ENCODE measurements at regions not wholly inside any gene's neighbourhood (a gene's known extent, or its start where the extent isn't known, plus 50 kb on each side); places are given as distances from the start of the nearest gene placed in this dataset.

- Histone ChIP-seq H3K36me3 (ENCODE audit: control insufficient read depth in 5 of 5, insufficient read depth in 5 of 5, low read length in 5 of 5) (no peaks in the 10 kb centered on the region), H3K4me1 (ENCODE audit: control insufficient read depth in 5 of 5, insufficient read depth in 5 of 5, low read length in 5 of 5) (no peaks in the 10 kb centered on the region), H3K9me3 (ENCODE audit: control insufficient read depth in 5 of 5, low read length in 5 of 5) (no peaks in the 10 kb centered on the region), H3K27me3 (ENCODE audit: control insufficient read depth in 5 of 5, insufficient read depth in 4 of 5, low read length in 5 of 5) (no peaks in the 10 kb centered on the region), H3K27ac (ENCODE audit: low read depth, low read length) (no peak overlapping the region), H3K9ac (ENCODE audit: low read length in 5 of 5) (no peak overlapping the region), H3K4me3 (ENCODE audit: low read depth in 1 of 5, low read length in 5 of 5) (no peak overlapping the region)
Observed at GRCh38 chr5:21219251-21219650, 1231.3 kb upstream of the CDH18 start.

- H3K4me3 ChIP-seq (ENCODE audit: low read depth in 1 of 5, low read length in 5 of 5) = no peak overlapping the region
- H3K9me3 ChIP-seq (ENCODE audit: control insufficient read depth in 5 of 5, low read length in 5 of 5) = no peaks in the 10 kb centered on the region
- H3K4me1 ChIP-seq (ENCODE audit: control insufficient read depth in 5 of 5, insufficient read depth in 5 of 5, low read length in 5 of 5) = no peaks in the 10 kb centered on the region
- no peak overlapping the region for H3K27ac ChIP-seq (ENCODE audit: low read depth, low read length)
- no peak overlapping the region for H3K9ac ChIP-seq (ENCODE audit: low read length in 5 of 5)
- no peaks in the 10 kb centered on the region for H3K27me3 ChIP-seq (ENCODE audit: control insufficient read depth in 5 of 5, insufficient read depth in 4 of 5, low read length in 5 of 5)
- H3K36me3 ChIP-seq (ENCODE audit: control insufficient read depth in 5 of 5, insufficient read depth in 5 of 5, low read length in 5 of 5) = no peaks in the 10 kb centered on the region
Observed at GRCh38 chr5:21212026-21212425, 1224.0 kb upstream of the CDH18 start.

GRCh38 chr5:21209409-21209808, 1221.4 kb upstream of the CDH18 start:
- Histone ChIP-seq H3K27me3 (ENCODE audit: control insufficient read depth in 5 of 5, insufficient read depth in 4 of 5, low read length in 5 of 5) (no peaks in the 10 kb centered on the region), H3K9me3 (ENCODE audit: control insufficient read depth in 5 of 5, low read length in 5 of 5) (no peaks in the 10 kb centered on the region), H3K36me3 (ENCODE audit: control insufficient read depth in 5 of 5, insufficient read depth in 5 of 5, low read length in 5 of 5) (no peaks in the 10 kb centered on the region), H3K4me3 (ENCODE audit: low read depth in 1 of 5, low read length in 5 of 5) (no peak overlapping the region), H3K27ac (ENCODE audit: low read depth, low read length) (no peak overlapping the region), H3K9ac (ENCODE audit: low read length in 5 of 5) (no peak overlapping the region), H3K4me1 (ENCODE audit: control insufficient read depth in 5 of 5, insufficient read depth in 5 of 5, low read length in 5 of 5) (no peaks in the 10 kb centered on the region)

GRCh38 chr5:21199087-21199486, 1211.1 kb upstream of the CDH18 start:
- Histone ChIP-seq H3K9me3 (ENCODE audit: control insufficient read depth in 5 of 5, low read length in 5 of 5) (no peaks in the 10 kb centered on the region), H3K27ac (ENCODE audit: low read depth, low read length) (no peak overlapping the region), H3K4me1 (ENCODE audit: control insufficient read depth in 5 of 5, insufficient read depth in 5 of 5, low read length in 5 of 5) (no peaks in the 10 kb centered on the region), H3K36me3 (ENCODE audit: control insufficient read depth in 5 of 5, insufficient read depth in 5 of 5, low read length in 5 of 5) (no peaks in the 10 kb centered on the region), H3K4me3 (ENCODE audit: low read depth in 1 of 5, low read length in 5 of 5) (no peak overlapping the region), H3K27me3 (ENCODE audit: control insufficient read depth in 5 of 5, insufficient read depth in 4 of 5, low read length in 5 of 5) (no peaks in the 10 kb centered on the region), H3K9ac (ENCODE audit: low read length in 5 of 5) (no peak overlapping the region)

GRCh38 chr5:21195145-21195544, 1207.1 kb upstream of the CDH18 start:
- no peak overlapping the region for H3K4me3 ChIP-seq (ENCODE audit: low read depth in 1 of 5, low read length in 5 of 5)
- H3K9ac ChIP-seq (ENCODE audit: low read length in 5 of 5) = no peak overlapping the region
- no peaks in the 10 kb centered on the region for H3K9me3 ChIP-seq (ENCODE audit: control insufficient read depth in 5 of 5, low read length in 5 of 5)
- H3K27ac ChIP-seq (ENCODE audit: low read depth, low read length) = no peak overlapping the region
- no peaks in the 10 kb centered on the region for H3K27me3 ChIP-seq (ENCODE audit: control insufficient read depth in 5 of 5, insufficient read depth in 4 of 5, low read length in 5 of 5)
- no peaks in the 10 kb centered on the region for H3K4me1 ChIP-seq (ENCODE audit: control insufficient read depth in 5 of 5, insufficient read depth in 5 of 5, low read length in 5 of 5)
- no peaks in the 10 kb centered on the region for H3K36me3 ChIP-seq (ENCODE audit: control insufficient read depth in 5 of 5, insufficient read depth in 5 of 5, low read length in 5 of 5)

- Histone ChIP-seq H3K4me1 (ENCODE audit: control insufficient read depth in 5 of 5, insufficient read depth in 5 of 5, low read length in 5 of 5) (no peaks in the 10 kb centered on the region), H3K27ac (ENCODE audit: low read depth, low read length) (no peak overlapping the region), H3K36me3 (ENCODE audit: control insufficient read depth in 5 of 5, insufficient read depth in 5 of 5, low read length in 5 of 5) (no peaks in the 10 kb centered on the region), H3K9me3 (ENCODE audit: control insufficient read depth in 5 of 5, low read length in 5 of 5) (peaks cover 0 to 3% (median 0%) of the 10 kb centered on the region in 5 donors), H3K27me3 (ENCODE audit: control insufficient read depth in 5 of 5, insufficient read depth in 4 of 5, low read length in 5 of 5) (no peaks in the 10 kb centered on the region), H3K9ac (ENCODE audit: low read length in 5 of 5) (no peak overlapping the region), H3K4me3 (ENCODE audit: low read depth in 1 of 5, low read length in 5 of 5) (no peak overlapping the region)
Observed at GRCh38 chr5:21185536-21185935, 1197.5 kb upstream of the CDH18 start.

GRCh38 chr5:21184581-21184980, 1196.6 kb upstream of the CDH18 start:
- no peak overlapping the region for H3K27ac ChIP-seq (ENCODE audit: low read depth, low read length)
- no peak overlapping the region for H3K4me3 ChIP-seq (ENCODE audit: low read depth in 1 of 5, low read length in 5 of 5)
- no peaks in the 10 kb centered on the region for H3K27me3 ChIP-seq (ENCODE audit: control insufficient read depth in 5 of 5, insufficient read depth in 4 of 5, low read length in 5 of 5)

GRCh38 chr5:21181609-21182125, 1193.7 kb upstream of the CDH18 start:
- H3K36me3 ChIP-seq (ENCODE audit: control insufficient read depth in 5 of 5, insufficient read depth in 5 of 5, low read length in 5 of 5) = no peaks in the 10 kb centered on the region
- H3K9me3 ChIP-seq (ENCODE audit: control insufficient read depth in 5 of 5, low read length in 5 of 5) = peaks cover 0 to 3% (median 0%) of the 10 kb centered on the region in 5 donors
- no peak overlapping the region for H3K9ac ChIP-seq (ENCODE audit: low read length in 5 of 5)
- H3K27ac ChIP-seq (ENCODE audit: low read depth, low read length) = no peak overlapping the region
- H3K27me3 ChIP-seq (ENCODE audit: control insufficient read depth in 5 of 5, insufficient read depth in 4 of 5, low read length in 5 of 5) = no peaks in the 10 kb centered on the region
- no peak overlapping the region for H3K4me3 ChIP-seq (ENCODE audit: low read depth in 1 of 5, low read length in 5 of 5)
- no peaks in the 10 kb centered on the region for H3K4me1 ChIP-seq (ENCODE audit: control insufficient read depth in 5 of 5, insufficient read depth in 5 of 5, low read length in 5 of 5)

More at GRCh38 chr5:21184581-21184980, 1196.6 kb upstream of the CDH18 start:
- peaks cover 0 to 3% (median 0%) of the 10 kb centered on the region in 5 donors for H3K9me3 ChIP-seq (ENCODE audit: control insufficient read depth in 5 of 5, low read length in 5 of 5)
- H3K4me1 ChIP-seq (ENCODE audit: control insufficient read depth in 5 of 5, insufficient read depth in 5 of 5, low read length in 5 of 5) = no peaks in the 10 kb centered on the region
- H3K36me3 ChIP-seq (ENCODE audit: control insufficient read depth in 5 of 5, insufficient read depth in 5 of 5, low read length in 5 of 5) = no peaks in the 10 kb centered on the region
- H3K9ac ChIP-seq (ENCODE audit: low read length in 5 of 5) = no peak overlapping the region

- Histone ChIP-seq H3K9ac (ENCODE audit: low read length in 5 of 5) (no peak overlapping the region), H3K27ac (ENCODE audit: low read depth, low read length) (no peak overlapping the region), H3K4me1 (ENCODE audit: control insufficient read depth in 5 of 5, insufficient read depth in 5 of 5, low read length in 5 of 5) (no peaks in the 10 kb centered on the region), H3K9me3 (ENCODE audit: control insufficient read depth in 5 of 5, low read length in 5 of 5) (no peaks in the 10 kb centered on the region), H3K36me3 (ENCODE audit: control insufficient read depth in 5 of 5, insufficient read depth in 5 of 5, low read length in 5 of 5) (no peaks in the 10 kb centered on the region), H3K4me3 (ENCODE audit: low read depth in 1 of 5, low read length in 5 of 5) (no peak overlapping the region), H3K27me3 (ENCODE audit: control insufficient read depth in 5 of 5, insufficient read depth in 4 of 5, low read length in 5 of 5) (no peaks in the 10 kb centered on the region)
Observed at GRCh38 chr5:21173526-21173925, 1185.5 kb upstream of the CDH18 start.

GRCh38 chr5:21173036-21173435, 1185.0 kb upstream of the CDH18 start:
- H3K9me3 ChIP-seq (ENCODE audit: control insufficient read depth in 5 of 5, low read length in 5 of 5) = no peaks in the 10 kb centered on the region
- H3K27ac ChIP-seq (ENCODE audit: low read depth, low read length) = no peak overlapping the region
- no peaks in the 10 kb centered on the region for H3K4me1 ChIP-seq (ENCODE audit: control insufficient read depth in 5 of 5, insufficient read depth in 5 of 5, low read length in 5 of 5)

GRCh38 chr5:21171038-21171437, 1183.0 kb upstream of the CDH18 start:
- Histone ChIP-seq H3K27ac (ENCODE audit: low read depth, low read length) (no peak overlapping the region), H3K4me1 (ENCODE audit: control insufficient read depth in 5 of 5, insufficient read depth in 5 of 5, low read length in 5 of 5) (no peaks in the 10 kb centered on the region), H3K36me3 (ENCODE audit: control insufficient read depth in 5 of 5, insufficient read depth in 5 of 5, low read length in 5 of 5) (no peaks in the 10 kb centered on the region), H3K9me3 (ENCODE audit: control insufficient read depth in 5 of 5, low read length in 5 of 5) (peaks cover 0 to 3% (median 0%) of the 10 kb centered on the region in 5 donors), H3K4me3 (ENCODE audit: low read depth in 1 of 5, low read length in 5 of 5) (no peak overlapping the region), H3K9ac (ENCODE audit: low read length in 5 of 5) (no peak overlapping the region), H3K27me3 (ENCODE audit: control insufficient read depth in 5 of 5, insufficient read depth in 4 of 5, low read length in 5 of 5) (no peaks in the 10 kb centered on the region)

More at GRCh38 chr5:21173036-21173435, 1185.0 kb upstream of the CDH18 start:
- Histone ChIP-seq H3K27me3 (ENCODE audit: control insufficient read depth in 5 of 5, insufficient read depth in 4 of 5, low read length in 5 of 5) (no peaks in the 10 kb centered on the region), H3K9ac (ENCODE audit: low read length in 5 of 5) (no peak overlapping the region), H3K36me3 (ENCODE audit: control insufficient read depth in 5 of 5, insufficient read depth in 5 of 5, low read length in 5 of 5) (no peaks in the 10 kb centered on the region), H3K4me3 (ENCODE audit: low read depth in 1 of 5, low read length in 5 of 5) (no peak overlapping the region)
